Large intestine (tissue), 3 donors: ENCODE measurements at regions not wholly inside any gene's neighbourhood (a gene's known extent, or its start where the extent isn't known, plus 50 kb on each side); places are given as distances from the start of the nearest gene placed in this dataset.

Experiments used
- DNase-seq, 2 donors: peaks; one replicate each; pipeline versions ENCODE4 v3.0.0 to v3.0.0-alpha.2; 2013
- H3K27ac ChIP-seq: one replicate; pipeline ENCODE4 v1.5.1; 2013; ENCODE audit warnings: low read length
- H3K27me3 ChIP-seq: 2 replicates; pipeline ENCODE4 v1.6.1; 2013; ENCODE audit warnings: low read length; ENCODE audit not compliant: control insufficient read depth, insufficient read depth
- H3K36me3 ChIP-seq: 2 replicates; pipeline ENCODE4 v1.6.1; 2013; ENCODE audit warnings: low read length; ENCODE audit not compliant: control insufficient read depth, insufficient read depth
- H3K4me1 ChIP-seq: one replicate; pipeline ENCODE4 v1.6.1; 2013; ENCODE audit warnings: low read length; ENCODE audit not compliant: control insufficient read depth, insufficient read depth
- H3K4me3 ChIP-seq: one replicate; pipeline ENCODE4 v1.5.1; 2013; ENCODE audit warnings: low read length
- H3K9me3 ChIP-seq: one replicate; pipeline ENCODE4 v1.6.1; 2013; ENCODE audit warnings: mild to moderate bottlenecking, low read depth, low read length, moderate library complexity; ENCODE audit not compliant: control insufficient read depth
- WGBS: methylation state at CpG from one replicate; pipeline ENCODE4 v1.1.5; 2013; ENCODE audit warnings: low lambda C conversion rate; ENCODE audit not compliant: insufficient coverage; 5-methylcytosine and 5-hydroxymethylcytosine counted together

GRCh38 chr7:136051203-136051928, 74.2 kb upstream of the MTPN start:
- Histone ChIP-seq H3K4me3 (no peak overlapping the region), H3K4me1 (no peaks in the 10 kb centered on the region), H3K27me3 (no peaks in the 10 kb centered on the region), H3K36me3 (no peaks in the 10 kb centered on the region), H3K9me3 (no peaks in the 10 kb centered on the region), H3K27ac (no peak overlapping the region)
- no peak for DNase-seq
- WGBS, result 100% methylated on average over 1 of the region's 6 CpGs

- no peaks in the 10 kb centered on the region for H3K9me3 ChIP-seq
- no peaks in the 10 kb centered on the region for H3K36me3 ChIP-seq
- no peak overlapping the region for H3K27ac ChIP-seq
- no peak for DNase-seq
- H3K4me3 ChIP-seq, result no peak overlapping the region
- H3K27me3 ChIP-seq, result no peaks in the 10 kb centered on the region
- WGBS, result 50% methylated on average over 2 of the region's 7 CpGs
- H3K4me1 ChIP-seq, result no peaks in the 10 kb centered on the region
Measured at GRCh38 chr7:136050462-136050847, 73.3 kb upstream of the MTPN start.

- Histone ChIP-seq H3K36me3 (no peaks in the 10 kb centered on the region), H3K27ac (no peak overlapping the region), H3K4me3 (no peak overlapping the region), H3K27me3 (no peaks in the 10 kb centered on the region), H3K9me3 (no peaks in the 10 kb centered on the region), H3K4me1 (no peaks in the 10 kb centered on the region)
- 86% methylated on average over 3 of the region's 6 CpGs for WGBS
- DNase-seq, result no peak
Measured at GRCh38 chr7:136049818-136050461, 72.8 kb upstream of the MTPN start.

- no CpG with 5 or more reads among the region's 7 CpGs for WGBS
- Histone ChIP-seq H3K4me3 (no peak overlapping the region), H3K4me1 (no peaks in the 10 kb centered on the region), H3K36me3 (no peaks in the 10 kb centered on the region), H3K9me3 (no peaks in the 10 kb centered on the region), H3K27ac (no peak overlapping the region), H3K27me3 (no peaks in the 10 kb centered on the region)
- no peak for DNase-seq
Measured at GRCh38 chr7:136049117-136049516, 72.0 kb upstream of the MTPN start.

- Histone ChIP-seq H3K27me3 (no peaks in the 10 kb centered on the region), H3K4me3 (no peak overlapping the region), H3K9me3 (no peaks in the 10 kb centered on the region), H3K36me3 (no peaks in the 10 kb centered on the region), H3K4me1 (no peaks in the 10 kb centered on the region), H3K27ac (no peak overlapping the region)
- WGBS, result 92% methylated on average over 2 of the region's 2 CpGs
- DNase-seq, result no peak
Measured at GRCh38 chr7:136046548-136046947, 69.4 kb upstream of the MTPN start.

GRCh38 chr7:136045992-136046391, 68.8 kb upstream of the MTPN start:
- H3K36me3 ChIP-seq, result no peaks in the 10 kb centered on the region
- no peak overlapping the region for H3K4me3 ChIP-seq
- H3K4me1 ChIP-seq, result no peaks in the 10 kb centered on the region
- no peak overlapping the region for H3K27ac ChIP-seq
- no peaks in the 10 kb centered on the region for H3K27me3 ChIP-seq
- no peaks in the 10 kb centered on the region for H3K9me3 ChIP-seq
- no peak for DNase-seq
- no CpG with 5 or more reads among the region's 1 CpG for WGBS

- H3K9me3 ChIP-seq, result no peaks in the 10 kb centered on the region
- no peaks in the 10 kb centered on the region for H3K4me1 ChIP-seq
- no peak for DNase-seq
- no peaks in the 10 kb centered on the region for H3K36me3 ChIP-seq
- H3K27ac ChIP-seq, result no peak overlapping the region
- H3K4me3 ChIP-seq, result no peak overlapping the region
- whole genome bisulfite sequencing, result 83% methylated on average over 2 of the region's 3 CpGs
- no peaks in the 10 kb centered on the region for H3K27me3 ChIP-seq
Measured at GRCh38 chr7:136045181-136045580, 68.0 kb upstream of the MTPN start.

- H3K27me3 ChIP-seq, result no peaks in the 10 kb centered on the region
- H3K36me3 ChIP-seq, result no peaks in the 10 kb centered on the region
- DNase-seq, result no peak
- H3K4me1 ChIP-seq, result no peaks in the 10 kb centered on the region
- no peaks in the 10 kb centered on the region for H3K9me3 ChIP-seq
- H3K4me3 ChIP-seq, result no peak overlapping the region
- no CpG with 5 or more reads among the region's 5 CpGs for WGBS
- no peak overlapping the region for H3K27ac ChIP-seq
Measured at GRCh38 chr7:136039577-136040345, 62.6 kb upstream of the MTPN start.

GRCh38 chr7:136036336-136036735, 59.2 kb upstream of the MTPN start:
- Histone ChIP-seq H3K9me3 (no peaks in the 10 kb centered on the region), H3K27me3 (no peaks in the 10 kb centered on the region), H3K36me3 (no peaks in the 10 kb centered on the region), H3K27ac (no peak overlapping the region), H3K4me1 (no peaks in the 10 kb centered on the region), H3K4me3 (no peak overlapping the region)
- WGBS, result 41% methylated on average over 2 of the region's 3 CpGs
- no peak for DNase-seq

GRCh38 chr7:136034132-136034531, 57.0 kb upstream of the MTPN start:
- Histone ChIP-seq H3K36me3 (no peaks in the 10 kb centered on the region), H3K9me3 (no peaks in the 10 kb centered on the region), H3K4me1 (no peaks in the 10 kb centered on the region), H3K4me3 (no peak overlapping the region), H3K27me3 (no peaks in the 10 kb centered on the region), H3K27ac (no peak overlapping the region)
- DNase-seq, result no peak
- WGBS, result no CpG with 5 or more reads among the region's 3 CpGs
